IMR-90 (cell line): ENCODE measurements at regions not wholly inside any gene's neighbourhood (a gene's known extent, or its start where the extent isn't known, plus 50 kb on each side); places are given as distances from the start of the nearest gene placed in this dataset.

Source experiments
- CHD1 ChIP-seq: IDR thresholded peaks from 2 replicates; pipeline ENCODE4 v1.6.1; 2012; ENCODE audit warnings: low read depth, low read length, improper control_type of control experiment
- MAFK ChIP-seq: IDR thresholded peaks from 2 replicates; pipeline ENCODE4 v1.6.1; 2012; ENCODE audit warnings: low read depth, low read length, improper control_type of control experiment
- TF ChIP-seq, protein P1 (sequence below): conservative IDR thresholded peaks from 2 replicates; pipeline ENCODE4 v1.5.1; 2012; ENCODE audit warnings: mild to moderate bottlenecking, low read depth, low read length, improper control_type of control experiment

DNA sequence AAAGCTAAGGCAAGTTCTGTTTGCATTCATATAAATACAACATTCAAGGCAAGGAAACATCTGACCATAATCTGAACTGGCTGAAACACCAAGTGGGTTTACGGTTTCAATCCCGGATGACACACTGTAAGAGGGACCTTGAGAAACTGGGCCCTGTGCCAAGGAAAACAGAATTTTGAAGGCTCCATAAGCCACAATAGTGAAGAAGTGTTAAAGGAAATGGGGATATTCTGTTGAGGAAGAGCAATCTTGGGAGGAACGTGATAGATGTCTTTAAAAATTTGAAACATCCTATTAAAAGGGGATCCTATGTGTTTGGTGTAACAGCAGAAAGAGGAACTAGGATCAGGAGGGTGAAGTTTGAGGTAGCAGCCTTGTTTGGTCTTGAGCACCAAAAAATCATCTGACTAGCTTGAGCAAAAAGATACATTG, 82.4 kb upstream of the TAB2 start:
- no peak for TF ChIP-seq MAFK
- TF ChIP-seq, protein P1, sequence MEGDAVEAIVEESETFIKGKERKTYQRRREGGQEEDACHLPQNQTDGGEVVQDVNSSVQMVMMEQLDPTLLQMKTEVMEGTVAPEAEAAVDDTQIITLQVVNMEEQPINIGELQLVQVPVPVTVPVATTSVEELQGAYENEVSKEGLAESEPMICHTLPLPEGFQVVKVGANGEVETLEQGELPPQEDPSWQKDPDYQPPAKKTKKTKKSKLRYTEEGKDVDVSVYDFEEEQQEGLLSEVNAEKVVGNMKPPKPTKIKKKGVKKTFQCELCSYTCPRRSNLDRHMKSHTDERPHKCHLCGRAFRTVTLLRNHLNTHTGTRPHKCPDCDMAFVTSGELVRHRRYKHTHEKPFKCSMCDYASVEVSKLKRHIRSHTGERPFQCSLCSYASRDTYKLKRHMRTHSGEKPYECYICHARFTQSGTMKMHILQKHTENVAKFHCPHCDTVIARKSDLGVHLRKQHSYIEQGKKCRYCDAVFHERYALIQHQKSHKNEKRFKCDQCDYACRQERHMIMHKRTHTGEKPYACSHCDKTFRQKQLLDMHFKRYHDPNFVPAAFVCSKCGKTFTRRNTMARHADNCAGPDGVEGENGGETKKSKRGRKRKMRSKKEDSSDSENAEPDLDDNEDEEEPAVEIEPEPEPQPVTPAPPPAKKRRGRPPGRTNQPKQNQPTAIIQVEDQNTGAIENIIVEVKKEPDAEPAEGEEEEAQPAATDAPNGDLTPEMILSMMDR = no peak
- TF ChIP-seq CHD1 = no peak
